NCI-H82 treated with DMSO at 0.1 percent for 48 hours (cell line): ENCODE measurements at regions not wholly inside any gene's neighbourhood (a gene's known extent, or its start where the extent isn't known, plus 50 kb on each side); places are given as distances from the start of the nearest gene placed in this dataset.

Experiments
- DNase-seq: peaks from one replicate; lab custom pipeline; 2025; ENCODE audit not compliant: unreplicated experiment; lab: John Stamatoyannopoulos, UW

- no peak for DNase-seq
Measured at GRCh38 chr2:19846567-19846966, 55.2 kb downstream of the TTC32 start.

DNA sequence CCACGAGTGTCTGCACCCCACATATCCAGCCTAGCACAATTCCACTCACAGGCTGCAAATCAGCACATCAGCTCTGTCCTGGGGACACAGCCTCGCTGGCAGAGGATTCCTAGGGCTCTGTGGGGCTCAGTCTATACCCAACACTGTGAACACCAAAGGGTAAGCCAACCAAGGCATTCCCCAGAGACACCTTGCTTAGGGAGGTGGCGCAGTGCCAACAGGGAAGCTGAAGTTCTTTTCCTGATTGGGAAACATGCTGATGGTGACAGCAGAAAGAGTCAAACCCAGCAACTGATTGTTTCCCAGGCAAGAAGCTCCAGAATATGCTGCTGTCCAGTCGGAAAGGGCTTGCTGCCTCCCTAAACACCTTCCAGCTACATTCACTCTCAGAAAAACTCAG, 55.8 kb downstream of the TTC32 start:
- no peak for DNase-seq

GRCh38 chr2:19845323-19845920, 56.4 kb downstream of the TTC32 start:
- no peak for DNase-seq

GRCh38 chr2:19844750-19845149, 57.0 kb downstream of the TTC32 start:
- no peak for DNase-seq

DNA sequence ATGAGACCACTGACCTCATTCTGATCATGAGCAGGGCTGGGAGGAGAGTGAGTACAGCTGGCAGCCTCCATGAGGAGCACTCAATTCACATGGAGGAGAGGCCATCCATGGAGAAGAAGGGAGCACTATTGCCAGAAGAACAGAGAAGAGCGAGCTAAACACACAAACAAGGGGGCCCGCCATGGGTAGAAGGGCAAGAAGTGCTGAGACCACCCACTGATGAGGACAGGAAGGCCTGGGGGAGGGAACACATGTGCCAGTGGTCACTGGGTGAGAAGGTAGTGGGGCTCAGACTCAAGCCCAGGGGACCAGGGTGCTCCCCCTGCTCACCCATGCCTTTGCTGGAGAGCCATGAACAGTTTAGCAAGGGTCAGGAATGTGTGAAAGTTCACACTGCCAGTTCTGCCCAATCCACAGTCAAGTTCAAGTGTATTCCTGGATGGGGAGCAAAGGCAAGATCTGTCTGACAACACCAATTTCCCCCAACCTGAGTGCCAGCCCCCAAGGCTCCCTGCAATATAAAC, 57.7 kb downstream of the TTC32 start:
- DNase-seq, result no peak

DNA sequence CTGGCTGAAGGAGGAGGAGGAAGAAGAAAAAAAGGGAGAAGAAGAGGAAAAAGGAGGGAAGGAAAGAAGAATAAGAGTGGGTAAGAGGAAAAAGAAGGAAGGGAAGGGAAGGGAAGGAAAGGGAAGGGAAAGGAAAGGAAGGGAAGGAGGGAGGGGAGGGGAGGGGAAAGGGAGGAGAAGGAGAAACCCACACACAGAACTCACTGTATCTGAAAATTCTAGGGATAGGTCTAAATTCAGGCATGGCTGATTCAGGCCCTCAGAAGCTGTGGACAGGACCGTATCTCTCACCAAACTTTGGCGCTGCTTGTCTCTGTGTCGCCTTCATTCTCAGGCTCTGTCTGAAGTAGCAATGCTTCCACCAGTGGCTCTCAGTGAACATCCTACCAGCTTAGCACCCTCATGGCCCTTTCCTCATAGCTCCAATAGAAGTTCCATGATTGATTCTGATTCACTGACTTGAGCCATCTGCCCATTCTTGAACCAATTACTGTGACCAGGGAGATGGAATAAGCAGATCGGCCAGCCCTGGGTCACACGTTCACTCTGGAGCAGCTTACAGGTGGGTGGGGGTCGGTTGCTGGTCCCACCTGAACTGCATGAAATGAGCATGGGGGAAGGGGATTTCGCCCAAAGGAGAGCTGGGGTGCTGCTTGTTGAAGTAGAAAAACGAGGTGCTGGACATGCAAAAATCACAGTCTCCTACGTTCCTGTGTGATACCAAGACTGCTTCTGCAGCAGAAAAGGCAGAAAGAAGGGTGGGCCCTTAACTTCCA, 59.7 kb downstream of the TTC32 start:
- DNase-seq, result no peak

DNA sequence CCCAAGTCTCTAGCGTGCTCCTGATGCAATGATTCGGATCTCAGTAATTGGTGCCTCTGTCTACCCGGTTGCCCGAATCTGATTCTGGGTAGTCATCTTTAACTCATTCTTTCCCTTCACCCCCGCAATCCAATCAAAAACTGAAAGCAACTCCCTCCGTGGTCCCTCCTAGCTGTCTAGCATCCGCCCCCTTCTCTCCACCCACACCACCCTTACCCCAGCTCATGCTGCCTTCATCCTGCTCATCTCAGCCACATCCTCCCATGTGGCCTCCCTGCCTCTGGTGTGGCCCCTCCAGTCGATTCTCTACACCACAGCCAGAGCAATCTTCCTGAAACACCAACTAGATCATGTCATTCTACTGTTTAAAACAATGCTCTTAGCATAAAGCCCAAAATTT, 62.3 kb downstream of the TTC32 start:
- no peak for DNase-seq

DNA sequence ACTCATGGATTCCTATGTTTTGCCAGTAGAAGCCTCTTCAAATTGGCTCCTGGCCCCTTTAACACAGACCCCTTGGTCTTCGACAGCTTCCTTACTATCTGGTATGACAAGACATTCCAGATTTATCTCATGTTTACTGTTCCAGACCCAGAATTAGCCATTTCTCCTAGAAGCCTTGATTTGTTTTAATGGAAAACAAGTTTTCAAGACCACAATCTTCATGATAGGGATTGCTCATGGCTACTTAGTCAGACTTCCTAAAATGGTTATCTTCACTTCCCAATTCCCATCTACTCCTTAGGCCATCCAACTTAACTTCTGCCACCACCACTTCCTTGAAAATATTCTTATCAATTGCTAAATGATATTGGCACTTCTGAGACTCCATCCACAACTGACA, 63.2 kb downstream of the TTC32 start:
- no peak for DNase-seq

DNA sequence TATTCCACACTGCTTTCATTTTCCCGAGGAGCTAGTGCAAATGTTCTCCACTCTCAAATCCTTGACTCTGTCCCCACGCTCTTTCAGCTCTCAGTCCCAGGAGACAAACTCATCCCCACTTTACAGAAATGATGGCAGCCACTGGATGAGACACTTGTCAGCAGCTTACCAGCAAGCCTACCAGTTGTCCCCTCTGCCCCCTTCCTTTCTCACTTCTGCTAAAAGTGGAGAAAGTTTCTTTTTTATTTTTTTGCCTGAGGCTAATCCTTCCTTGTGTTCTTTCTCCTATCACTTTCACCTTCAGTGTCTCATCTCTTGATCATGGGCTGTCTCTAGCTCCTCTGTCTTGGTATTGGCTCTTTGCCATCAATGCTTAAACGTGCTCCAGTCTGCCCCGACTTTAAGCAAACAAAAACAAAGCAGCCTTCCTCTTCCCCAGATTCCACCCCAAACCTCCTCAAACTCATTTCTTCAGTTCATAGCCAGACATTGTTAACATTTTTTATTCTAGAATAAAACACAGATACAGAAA, 64.5 kb downstream of the TTC32 start:
- DNase-seq, result no peak

GRCh38 chr2:19835781-19836281, 66.0 kb downstream of the TTC32 start:
- DNase-seq, result no peak

- no peak for DNase-seq
Measured at GRCh38 chr2:19833978-19834377, 67.8 kb downstream of the TTC32 start.

DNA sequence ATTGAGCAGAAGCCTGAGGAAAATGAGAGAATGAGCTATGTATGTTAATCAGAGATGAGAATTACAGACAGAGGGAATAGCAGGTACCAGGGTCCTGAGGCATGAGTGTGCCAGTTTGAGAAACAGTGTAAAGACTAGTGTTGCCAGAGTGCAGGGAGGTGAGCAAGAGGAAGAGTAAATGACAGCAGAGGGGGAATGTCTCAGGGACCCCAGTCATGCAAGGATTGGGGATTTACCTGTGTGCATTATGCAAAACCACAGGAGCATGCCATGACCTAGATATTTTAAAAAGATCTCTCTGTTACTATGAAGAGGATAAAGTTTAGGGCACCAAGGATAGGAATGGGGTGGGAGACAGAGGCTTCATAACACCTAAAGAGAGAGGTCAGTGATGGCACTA, 72.1 kb downstream of the TTC32 start:
- DNase-seq, result no peak

GRCh38 chr2:19826874-19827273, 74.9 kb downstream of the TTC32 start:
- DNase-seq, result no peak

DNA sequence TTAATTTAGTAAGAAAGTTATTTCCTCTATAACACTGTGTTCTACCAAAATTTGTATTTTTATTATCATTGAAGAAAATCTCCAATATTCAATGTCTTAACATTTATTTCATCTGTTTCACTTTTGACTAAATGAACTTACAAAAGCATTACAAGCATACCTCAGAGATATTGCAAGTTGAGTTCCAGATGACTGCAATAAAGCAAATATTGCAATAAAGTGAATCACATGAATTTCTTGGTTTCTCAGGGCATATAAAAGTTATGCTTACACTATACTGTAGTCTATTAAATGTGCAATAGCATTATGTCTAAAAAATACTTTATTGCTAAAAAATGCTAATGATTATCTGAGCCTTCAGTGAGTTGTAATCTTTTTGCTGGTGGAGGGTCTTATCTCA, 78.3 kb downstream of the TTC32 start:
- DNase-seq, result no peak

GRCh38 chr2:19819097-19820065, 82.4 kb downstream of the TTC32 start:
- DNase-seq, result no peak

GRCh38 chr2:19818543-19818942, 83.2 kb downstream of the TTC32 start:
- no peak for DNase-seq

GRCh38 chr2:19818039-19818438, 83.7 kb downstream of the TTC32 start:
- DNase-seq, result no peak

GRCh38 chr2:19815746-19816145, 86.0 kb downstream of the TTC32 start:
- no peak for DNase-seq

GRCh38 chr2:19812166-19812565, 89.6 kb downstream of the TTC32 start:
- no peak for DNase-seq

DNA sequence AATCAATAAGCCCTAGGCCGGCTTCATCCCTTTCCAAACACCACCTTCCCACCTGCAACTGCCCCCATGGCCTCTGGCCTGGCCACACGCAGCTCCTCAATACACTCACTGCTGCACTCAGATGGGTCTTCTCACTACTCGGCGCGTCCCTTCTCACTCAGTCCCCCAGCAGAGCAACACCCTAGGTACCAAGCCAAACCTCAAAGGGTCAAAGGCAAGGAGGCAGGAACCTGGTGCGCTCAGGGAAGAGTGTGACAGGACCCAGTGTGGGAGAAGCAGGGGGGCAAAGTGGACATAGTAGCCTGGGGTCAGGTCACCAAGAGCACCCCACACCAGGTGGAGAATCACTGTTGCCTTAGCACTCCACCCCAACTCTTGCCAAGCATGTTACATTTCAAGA, 90.6 kb downstream of the TTC32 start:
- DNase-seq, result no peak

GRCh38 chr2:19810637-19811036, 91.1 kb downstream of the TTC32 start:
- no peak for DNase-seq
